Stimulated activated CD4-positive, alpha-beta T cell treated with anti-CD3 and anti-CD28 coated beads, Interleukin-2, amount 100 ng/mL, for 48 hours (primary cell): ENCODE measurements at regions not wholly inside any gene's neighbourhood (a gene's known extent, or its start where the extent isn't known, plus 50 kb on each side); places are given as distances from the start of the nearest gene placed in this dataset.

Source experiments
- DNase-seq, 2 donors: peaks; one replicate each; pipeline ENCODE4 v3.0.0-alpha.2; 2020

GRCh38 chr6:1257778-1258177, 54.1 kb upstream of the FOXQ1 start:
- DNase-seq = no peak

- DNase-seq = no peak
Measured at GRCh38 chr6:1256435-1257008, 55.4 kb upstream of the FOXQ1 start.

GRCh38 chr6:1255636-1256365, 56.1 kb upstream of the FOXQ1 start:
- DNase-seq = no peak

- DNase-seq = no peak
Measured at GRCh38 chr6:1254326-1254725, 57.6 kb upstream of the FOXQ1 start.

GRCh38 chr6:1253816-1254215, 58.1 kb upstream of the FOXQ1 start:
- no peak for DNase-seq

- no peak for DNase-seq
Measured at GRCh38 chr6:1251198-1252155, 60.4 kb upstream of the FOXQ1 start.

- no peak for DNase-seq
Measured at GRCh38 chr6:1250489-1251197, 61.3 kb upstream of the FOXQ1 start.

GRCh38 chr6:1247894-1248293, 64.0 kb upstream of the FOXQ1 start:
- no peak for DNase-seq

- DNase-seq = no peak
Measured at GRCh38 chr6:1247056-1247455, 64.8 kb upstream of the FOXQ1 start.

- no peak for DNase-seq
Measured at GRCh38 chr6:1244941-1245340, 67.0 kb upstream of the FOXQ1 start.

- DNase-seq = no peak
Measured at GRCh38 chr6:1244278-1244677, 67.6 kb upstream of the FOXQ1 start.

- no peak for DNase-seq
Measured at GRCh38 chr6:1242446-1242845, 69.5 kb upstream of the FOXQ1 start.

- no peak for DNase-seq
Measured at GRCh38 chr6:1242021-1242420, 69.9 kb upstream of the FOXQ1 start.

GRCh38 chr6:1240766-1241318, 71.1 kb upstream of the FOXQ1 start:
- DNase-seq = no peak

GRCh38 chr6:1239805-1240204, 72.1 kb upstream of the FOXQ1 start:
- no peak for DNase-seq

GRCh38 chr6:1238040-1238439, 73.9 kb upstream of the FOXQ1 start:
- DNase-seq = no peak

GRCh38 chr6:1237636-1238035, 74.3 kb upstream of the FOXQ1 start:
- no peak for DNase-seq

- DNase-seq = no peak
Measured at GRCh38 chr6:1235825-1236224, 76.1 kb upstream of the FOXQ1 start.

GRCh38 chr6:1233924-1234323, 78.0 kb upstream of the FOXQ1 start:
- no peak for DNase-seq

- no peak for DNase-seq
Measured at GRCh38 chr6:1232578-1232977, 79.3 kb upstream of the FOXQ1 start.

GRCh38 chr6:1231941-1232340, 80.0 kb upstream of the FOXQ1 start:
- DNase-seq = no peak

GRCh38 chr6:1230689-1231605, 81.0 kb upstream of the FOXQ1 start:
- no peak for DNase-seq
